Bronchial epithelial cell (primary cell): ENCODE measurements at regions not wholly inside any gene's neighbourhood (a gene's known extent, or its start where the extent isn't known, plus 50 kb on each side); places are given as distances from the start of the nearest gene placed in this dataset.

Experiments used
- DNase-seq: peaks from one replicate; pipeline ENCODE4 v3.0.0-alpha.2; 2010; ENCODE audit warnings: low read depth
- FAIRE-seq: peaks from 2 replicates; lab custom pipeline; 2011; peaks lifted over from hg19 to GRCh38; lab: Jason Lieb, UNC
- H3K27me3 ChIP-seq: 2 replicates; pipeline ENCODE4 v1.5.1; 2011; ENCODE audit warnings: low read length; ENCODE audit not compliant: control insufficient read depth, insufficient read depth
- H3K36me3 ChIP-seq: 2 replicates; pipeline ENCODE4 v1.5.1; 2011; ENCODE audit warnings: low read length; ENCODE audit not compliant: control insufficient read depth, insufficient read depth
- H3K4me3 ChIP-seq: 2 replicates; pipeline ENCODE4 v1.5.1; 2011; ENCODE audit warnings: mild to moderate bottlenecking, low read depth, low read length, control low read depth
- TF ChIP-seq, protein P1 (sequence below): IDR thresholded peaks from 2 replicates; pipeline ENCODE4 v1.5.1; 2011; ENCODE audit warnings: mild to moderate bottlenecking, moderate library complexity, low read length, control low read depth, inconsistent platforms; ENCODE audit not compliant: insufficient read depth, severe bottlenecking

DNA sequence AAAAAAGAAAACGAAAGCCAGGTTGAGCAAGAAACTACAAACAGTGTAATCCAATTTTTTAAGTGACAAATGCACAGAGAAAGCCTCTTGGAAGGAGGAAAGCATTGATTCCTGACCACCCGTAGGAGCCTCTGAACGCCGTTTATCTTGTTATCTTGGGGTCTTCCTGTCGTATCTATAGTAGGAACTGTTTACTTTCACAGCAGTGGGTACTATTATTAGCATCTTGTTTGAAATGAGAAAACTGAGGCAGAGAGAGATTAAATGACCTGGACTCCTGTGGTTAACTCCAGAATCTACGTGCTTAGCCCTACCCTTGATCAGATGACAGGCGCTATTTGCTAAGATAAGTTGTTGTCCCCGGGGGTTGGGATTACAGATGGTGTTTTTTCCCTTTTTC, 196.7 kb upstream of the FOXF1 start:
- TF ChIP-seq, protein P1, sequence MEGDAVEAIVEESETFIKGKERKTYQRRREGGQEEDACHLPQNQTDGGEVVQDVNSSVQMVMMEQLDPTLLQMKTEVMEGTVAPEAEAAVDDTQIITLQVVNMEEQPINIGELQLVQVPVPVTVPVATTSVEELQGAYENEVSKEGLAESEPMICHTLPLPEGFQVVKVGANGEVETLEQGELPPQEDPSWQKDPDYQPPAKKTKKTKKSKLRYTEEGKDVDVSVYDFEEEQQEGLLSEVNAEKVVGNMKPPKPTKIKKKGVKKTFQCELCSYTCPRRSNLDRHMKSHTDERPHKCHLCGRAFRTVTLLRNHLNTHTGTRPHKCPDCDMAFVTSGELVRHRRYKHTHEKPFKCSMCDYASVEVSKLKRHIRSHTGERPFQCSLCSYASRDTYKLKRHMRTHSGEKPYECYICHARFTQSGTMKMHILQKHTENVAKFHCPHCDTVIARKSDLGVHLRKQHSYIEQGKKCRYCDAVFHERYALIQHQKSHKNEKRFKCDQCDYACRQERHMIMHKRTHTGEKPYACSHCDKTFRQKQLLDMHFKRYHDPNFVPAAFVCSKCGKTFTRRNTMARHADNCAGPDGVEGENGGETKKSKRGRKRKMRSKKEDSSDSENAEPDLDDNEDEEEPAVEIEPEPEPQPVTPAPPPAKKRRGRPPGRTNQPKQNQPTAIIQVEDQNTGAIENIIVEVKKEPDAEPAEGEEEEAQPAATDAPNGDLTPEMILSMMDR: no peak
- FAIRE-seq: no peak
- no peak for DNase-seq
- Histone ChIP-seq H3K4me3 (no peak overlapping the region), H3K27me3 (no peaks in the 10 kb centered on the region), H3K36me3 (no peaks in the 10 kb centered on the region)

DNA sequence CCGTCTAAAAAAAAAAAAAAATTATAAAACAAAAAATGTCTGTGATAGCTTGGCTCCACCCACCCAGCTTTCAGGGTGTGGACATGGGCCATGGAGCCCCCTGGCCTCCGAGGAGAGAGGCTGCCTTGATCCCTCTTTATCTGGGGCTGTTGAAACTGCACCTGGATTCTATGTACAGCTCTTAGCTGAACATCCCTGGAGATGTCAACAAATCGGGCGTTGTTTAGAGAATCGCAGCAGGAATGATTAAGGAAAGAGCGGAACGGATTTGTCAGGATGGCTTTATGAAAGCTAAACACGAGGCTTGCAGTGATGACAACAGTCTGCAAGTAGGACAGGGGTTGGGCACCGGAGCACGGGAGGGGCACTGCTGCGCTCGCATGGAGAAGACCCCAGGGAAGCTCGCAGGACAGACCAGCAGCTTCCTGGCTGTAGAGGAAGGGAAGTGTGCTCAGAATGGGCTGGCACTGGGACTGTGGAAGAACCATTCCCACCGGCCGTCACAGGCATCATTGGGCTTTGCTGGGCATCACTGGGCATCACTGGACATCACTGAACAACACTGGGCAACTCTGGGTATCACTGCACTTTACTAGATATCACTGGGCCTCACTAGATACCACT, 195.8 kb upstream of the FOXF1 start:
- no peaks in the 10 kb centered on the region for H3K36me3 ChIP-seq
- DNase-seq (no peak), FAIRE-seq (no peak)
- H3K4me3 ChIP-seq: no peak overlapping the region
- no peaks in the 10 kb centered on the region for H3K27me3 ChIP-seq
- TF ChIP-seq, protein P1: no peak

DNA sequence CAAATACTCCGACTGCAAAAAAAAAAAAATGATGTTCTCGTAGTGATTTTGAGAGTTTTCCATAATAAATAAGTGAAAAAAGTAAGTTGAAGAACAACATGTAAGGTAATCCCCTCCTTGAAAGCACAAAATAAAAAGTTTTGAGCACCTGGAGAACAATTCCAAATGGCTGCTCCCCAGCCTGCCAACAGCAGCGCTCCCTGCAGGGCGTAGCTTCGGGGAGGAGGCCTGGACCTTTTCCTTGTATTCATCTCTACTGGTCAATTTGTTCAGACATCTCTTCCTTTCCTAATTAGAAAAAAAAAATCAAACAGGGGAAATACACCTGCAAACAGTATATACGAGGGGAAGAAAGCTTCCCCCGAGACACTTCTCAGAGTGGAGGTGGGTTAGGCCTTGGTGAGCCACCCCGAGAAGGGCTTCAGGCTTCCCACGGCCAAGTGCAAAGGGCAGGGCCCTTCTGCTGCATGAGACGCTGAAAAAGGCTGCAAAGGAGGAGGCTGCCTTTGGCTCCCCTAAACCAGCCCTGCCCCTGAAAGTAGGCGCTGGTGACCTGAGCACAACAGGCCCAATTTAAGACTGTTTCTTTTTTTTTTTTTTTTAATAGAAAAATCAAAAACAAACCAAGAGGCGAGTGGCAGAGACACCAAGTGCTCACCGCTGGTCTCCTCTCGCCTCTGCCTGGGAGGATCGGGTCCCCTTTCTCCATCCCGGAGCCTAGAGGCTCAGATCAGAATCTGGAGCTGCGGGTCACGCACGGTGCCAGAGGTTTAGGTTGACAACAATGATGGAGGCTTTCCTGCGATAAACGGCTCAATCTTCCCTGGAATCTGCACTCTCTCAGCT, 193.1 kb upstream of the FOXF1 start:
- FAIRE-seq (no peak), DNase-seq (no peak)
- no peaks in the 10 kb centered on the region for H3K27me3 ChIP-seq
- no peaks in the 10 kb centered on the region for H3K36me3 ChIP-seq
- H3K4me3 ChIP-seq: no peak overlapping the region
- TF ChIP-seq, protein P1: no peak

DNA sequence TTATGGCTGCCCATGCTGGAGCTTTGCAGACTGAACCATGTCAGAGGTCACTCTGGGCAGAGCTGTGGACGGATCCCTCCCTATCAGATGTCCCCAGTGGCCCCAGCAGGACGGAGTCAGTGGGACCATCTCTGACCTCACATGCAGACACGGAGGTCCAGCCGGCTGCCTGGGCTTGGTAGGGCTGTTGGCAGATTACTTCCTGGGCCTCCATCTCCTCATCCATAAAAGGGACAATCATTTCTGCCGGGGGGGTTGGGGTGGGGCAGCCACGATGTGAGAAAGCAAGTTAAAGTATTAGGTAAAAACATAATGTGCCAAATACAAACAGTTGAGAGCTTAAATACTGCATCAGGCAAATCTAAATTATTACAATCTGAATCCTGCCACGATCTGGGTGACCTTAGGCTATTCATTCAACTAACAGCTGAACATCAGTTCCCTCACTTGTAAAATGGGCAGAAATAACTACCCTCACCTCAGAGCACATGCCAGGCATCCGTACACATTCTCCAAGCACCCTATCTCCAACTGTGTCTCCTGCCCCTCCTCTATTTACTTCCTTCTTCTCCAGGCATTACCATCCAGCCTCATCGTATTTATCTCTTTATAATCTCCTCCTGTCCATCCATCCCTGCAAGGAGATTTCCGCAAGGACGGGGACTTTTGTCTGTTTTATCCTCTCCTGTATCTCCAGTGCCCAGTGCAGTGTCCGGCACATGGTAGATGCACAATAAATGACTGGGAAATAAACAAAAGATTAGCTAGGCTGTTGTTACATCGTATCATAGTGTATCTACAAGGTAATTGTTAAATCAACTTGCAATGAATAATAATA, 192.3 kb upstream of the FOXF1 start:
- TF ChIP-seq, protein P1: no peak
- Histone ChIP-seq H3K4me3 (no peak overlapping the region), H3K36me3 (no peaks in the 10 kb centered on the region), H3K27me3 (no peaks in the 10 kb centered on the region)
- FAIRE-seq (no peak), DNase-seq (no peak)

DNA sequence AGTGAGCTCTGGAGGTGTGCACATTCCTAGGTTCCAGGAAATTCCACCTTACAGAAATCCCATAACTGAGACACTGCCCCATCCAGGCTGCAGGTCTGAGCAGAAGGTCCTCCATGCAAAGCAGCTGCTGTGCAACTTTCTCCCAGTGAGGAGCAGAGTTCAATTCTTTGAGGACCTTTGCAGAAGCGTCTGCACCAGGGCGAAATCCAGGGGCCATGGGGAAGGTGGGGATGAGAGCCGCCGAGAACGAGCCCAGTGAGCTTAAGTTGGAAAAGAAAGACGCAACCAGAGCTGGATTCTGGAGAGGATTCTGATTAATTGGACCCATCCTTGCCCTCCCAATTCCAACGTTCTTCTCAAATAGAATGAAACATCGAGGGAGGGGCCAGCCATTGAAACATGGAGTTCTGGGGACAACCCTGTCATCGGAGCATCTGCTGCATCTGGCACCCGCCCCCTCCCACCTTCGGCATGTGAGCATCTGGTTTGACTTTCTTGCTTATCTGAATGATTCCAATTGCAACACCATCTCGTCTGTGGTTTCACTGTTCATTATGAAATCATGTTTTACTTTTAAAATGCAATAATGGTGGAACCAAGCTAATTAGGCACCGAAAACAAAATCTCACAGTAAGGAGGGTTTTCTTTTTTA, 190.6 kb upstream of the FOXF1 start:
- TF ChIP-seq, protein P1: no peak
- Histone ChIP-seq H3K27me3 (no peaks in the 10 kb centered on the region), H3K4me3 (no peak overlapping the region), H3K36me3 (no peaks in the 10 kb centered on the region)
- DNase-seq (no peak), FAIRE-seq (no peak)
